Stomach (tissue), 4 donors: ENCODE measurements at regions not wholly inside any gene's neighbourhood (a gene's known extent, or its start where the extent isn't known, plus 50 kb on each side); places are given as distances from the start of the nearest gene placed in this dataset.

Experiments
- CTCF ChIP-seq, 7 experiments: fragments of 450-650 bp in 4 of 7; fragments of 200-600 bp in 3 of 7; sonication (generic) in 3 of 7; IDR thresholded peaks; one replicate each; pipeline ENCODE4 v1.5.1; 2016 to 2019; ENCODE audit warnings: antibody characterized with exemption in 7 of 7, control low read depth in 2 of 7, mild to moderate bottlenecking in 1 of 7
- POLR2AphosphoS5 ChIP-seq, 3 donors: sonication (generic); formaldehyde crosslinking; IDR thresholded peaks; one replicate each; pipeline ENCODE4 v1.6.1; 2016; ENCODE audit warnings: antibody characterized with exemption in 3 of 3

DNA sequence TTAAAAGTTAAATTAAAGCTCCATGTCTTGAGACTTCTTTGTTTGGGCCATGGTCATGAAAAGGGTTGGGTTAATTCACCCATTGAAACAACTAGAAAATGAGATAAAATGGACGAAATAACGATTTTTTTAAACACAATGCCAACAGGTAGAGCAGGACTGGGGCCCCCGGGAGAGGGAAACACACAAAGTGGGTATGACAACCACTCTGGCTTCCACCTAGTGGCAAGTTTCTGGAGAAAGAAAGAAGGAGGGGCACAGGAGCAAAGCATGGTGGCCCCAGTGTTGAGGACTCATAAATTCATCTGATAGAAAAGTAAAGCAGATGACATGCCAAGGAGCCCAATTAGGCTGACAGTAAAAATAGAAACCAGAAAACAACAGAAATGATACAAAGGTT lies 68.4 kb downstream of the MYEOV start:
- TF ChIP-seq CTCF (IDR thresholded peaks at IDR 0.05), result no peak
- no peak for TF ChIP-seq POLR2AphosphoS5 (IDR thresholded peaks at IDR 0.05)
